ENCODE measurements at regions not wholly inside any gene's neighbourhood (a gene's known extent, or its start where the extent isn't known, plus 50 kb on each side); places are given as distances from the start of the nearest gene placed in this dataset.

GRCh38 chr3:78540485-78540884 is 1227.3 kb downstream of the ROBO1 start:
- WGBS, 2 donors = 61 to 80% methylated on average over 2 of the region's 2 CpGs
- ATAC-seq = no peak
- H3K4me1 ChIP-seq = no peaks in the 10 kb centered on the region
- intact Hi-C loops (cut with DNase I) = no loop called here
- no peak for DNase-seq
- FAIRE-seq = no peak
- no peak overlapping the region for H3K27ac ChIP-seq
- no peaks in the 10 kb centered on the region for H3K27me3 ChIP-seq
- H3K9me3 ChIP-seq = no peaks in the 10 kb centered on the region
- no peak overlapping the region for H3K4me3 ChIP-seq
- TF ChIP-seq CTCF (IDR thresholded peaks at IDR 0.05) = no peak
- no peaks in the 10 kb centered on the region for H3K36me3 ChIP-seq

- whole genome bisulfite sequencing, 2 donors = 70 to 84% methylated on average over 2 of the region's 2 CpGs
- no peak for TF ChIP-seq CTCF (IDR thresholded peaks at IDR 0.05)
These were observed 1222.0 kb downstream of the ROBO1 start for GRCh38 chr3:78545827-78546226.

More at GRCh38 chr3:78545827-78546226, 1222.0 kb downstream of the ROBO1 start:
- intact Hi-C loops (cut with DNase I) = no loop called here
- Histone ChIP-seq H3K9me3 (no peaks in the 10 kb centered on the region), H3K27me3 (no peaks in the 10 kb centered on the region), H3K4me3 (no peak overlapping the region), H3K27ac (no peak overlapping the region), H3K4me1 (no peaks in the 10 kb centered on the region), H3K36me3 (no peaks in the 10 kb centered on the region)
- DNase-seq (no peak), ATAC-seq (no peak), FAIRE-seq (no peak)

All from pancreas (tissue), 10 donors.